Inferior parietal cortex (tissue), 1 donor: ENCODE measurements at regions not wholly inside any gene's neighbourhood (a gene's known extent, or its start where the extent isn't known, plus 50 kb on each side); places are given as distances from the start of the nearest gene placed in this dataset.
A peak's percentile ranks its signal among the peaks of the same experiment; 100 is the strongest.

Experiments used
- DNase-seq: peaks from one replicate; pipeline ENCODE4 v3.0.0-alpha.2; 2016; ENCODE audit errors: extremely low spot score

GRCh38 chr3:194009019-194009418 lies 126.9 kb upstream of the HES1 start:
- DNase-seq, result no peak

- no peak for DNase-seq
Measured at GRCh38 chr3:194009892-194010533, 125.9 kb upstream of the HES1 start.

GRCh38 chr3:194011807-194012206 lies 124.1 kb upstream of the HES1 start:
- no peak for DNase-seq

GRCh38 chr3:194013928-194014327 lies 122.0 kb upstream of the HES1 start:
- DNase-seq, result no peak

GRCh38 chr3:194014756-194015155 lies 121.2 kb upstream of the HES1 start:
- no peak for DNase-seq

- DNase-seq, result peak; percentile 32
Measured at GRCh38 chr3:194019398-194020165, 116.4 kb upstream of the HES1 start.

GRCh38 chr3:194022052-194022451 lies 113.9 kb upstream of the HES1 start:
- no peak for DNase-seq

- no peak for DNase-seq
Measured at GRCh38 chr3:194022816-194023215, 113.1 kb upstream of the HES1 start.

- no peak for DNase-seq
Measured at GRCh38 chr3:194023501-194024280, 112.3 kb upstream of the HES1 start.

GRCh38 chr3:194025119-194025518 lies 110.8 kb upstream of the HES1 start:
- no peak for DNase-seq

GRCh38 chr3:194025951-194026350 lies 110.0 kb upstream of the HES1 start:
- no peak for DNase-seq

- no peak for DNase-seq
Measured at GRCh38 chr3:194028434-194029004, 107.4 kb upstream of the HES1 start.

- DNase-seq, result no peak
Measured at GRCh38 chr3:194029846-194030245, 106.1 kb upstream of the HES1 start.

- DNase-seq, result no peak
Measured at GRCh38 chr3:194030372-194030771, 105.6 kb upstream of the HES1 start.

- no peak for DNase-seq
Measured at GRCh38 chr3:194031349-194031748, 104.6 kb upstream of the HES1 start.

- DNase-seq, result no peak
Measured at GRCh38 chr3:194031867-194032635, 103.9 kb upstream of the HES1 start.

GRCh38 chr3:194032828-194033435 lies 103.0 kb upstream of the HES1 start:
- DNase-seq, result no peak

GRCh38 chr3:194034346-194035336 lies 101.3 kb upstream of the HES1 start:
- no peak for DNase-seq

- no peak for DNase-seq
Measured at GRCh38 chr3:194035406-194036138, 100.4 kb upstream of the HES1 start.
